ENCODE measurements at regions not wholly inside any gene's neighbourhood (a gene's known extent, or its start where the extent isn't known, plus 50 kb on each side); places are given as distances from the start of the nearest gene placed in this dataset.
A peak's percentile ranks its signal among the peaks of the same experiment; 100 is the strongest.
"Not testable (repeated sequence)": the region's sequence is repeated elsewhere in the genome, so short reads cannot be mapped to it uniquely, and the experiment has no call there.

GRCh38 chr18:76602191-76602590, 107.1 kb upstream of the ZNF516 start:
- peaks cover 0 to 6% (median 0%) of the 10 kb centered on the region in 5 donors for H3K27me3 Mint-ChIP-seq
- H3K9me3 Mint-ChIP-seq: no peaks in the 10 kb centered on the region
- no peak overlapping the region for H3K4me3 Mint-ChIP-seq
- POLR2A ChIA-PET: no interaction called here
- peaks cover 0 to 7% (median 2%) of the 10 kb centered on the region in 4 donors for H3K4me1 Mint-ChIP-seq
- no peak overlapping the region for H3K27ac Mint-ChIP-seq
- DNase-seq (no peak), ATAC-seq (no peak)
- H3K36me3 Mint-ChIP-seq: no peaks in the 10 kb centered on the region

GRCh38 chr18:76600076-76600475, 105.0 kb upstream of the ZNF516 start:
- H3K27me3 Mint-ChIP-seq, H3K4me3 Mint-ChIP-seq, H3K9me3 Mint-ChIP-seq, H3K36me3 Mint-ChIP-seq, H3K4me1 Mint-ChIP-seq, H3K27ac Mint-ChIP-seq, DNase-seq, POLR2A ChIA-PET, ATAC-seq: not testable (repeated sequence)

GRCh38 chr18:76594966-76595365, 99.9 kb upstream of the ZNF516 start:
- ATAC-seq (no peak), DNase-seq (no peak)
- H3K27ac Mint-ChIP-seq: no peak overlapping the region
- H3K4me3 Mint-ChIP-seq: no peak overlapping the region
- peaks cover 0 to 7% (median 2%) of the 10 kb centered on the region in 4 donors for H3K4me1 Mint-ChIP-seq
- POLR2A ChIA-PET: no interaction called here
- peaks cover 26 to 53% (median 36%) of the 10 kb centered on the region in 5 donors for H3K27me3 Mint-ChIP-seq
- H3K9me3 Mint-ChIP-seq: peaks cover 0 to 6% (median 0%) of the 10 kb centered on the region in 9 donors
- H3K36me3 Mint-ChIP-seq: peaks cover 0 to 5% (median 0%) of the 10 kb centered on the region in 3 donors

GRCh38 chr18:76593843-76594242, 98.8 kb upstream of the ZNF516 start:
- DNase-seq (no peak), ATAC-seq (no peak)
- H3K27ac Mint-ChIP-seq: no peak overlapping the region
- peaks cover 27 to 64% (median 41%) of the 10 kb centered on the region in 5 donors for H3K27me3 Mint-ChIP-seq
- H3K4me3 Mint-ChIP-seq: no peak overlapping the region
- H3K4me1 Mint-ChIP-seq: peaks cover 6 to 8% (median 7%) of the 10 kb centered on the region in 4 donors
- POLR2A ChIA-PET: no interaction called here
- peaks cover 0 to 6% (median 0%) of the 10 kb centered on the region in 9 donors for H3K9me3 Mint-ChIP-seq
- H3K36me3 Mint-ChIP-seq: peaks cover 0 to 5% (median 0%) of the 10 kb centered on the region in 3 donors

- Mint-ChIP-seq H3K27ac (peak overlapping the region in 1 of 10 donors; percentile 57), H3K4me3 (no peak overlapping the region), H3K4me1 (peaks cover 8 to 12% (median 11%) of the 10 kb centered on the region in 4 donors), H3K27me3 (peaks cover 27 to 71% (median 48%) of the 10 kb centered on the region in 5 donors), H3K36me3 (peaks cover 0 to 5% (median 0%) of the 10 kb centered on the region in 3 donors), H3K9me3 (peaks cover 0 to 6% (median 0%) of the 10 kb centered on the region in 9 donors)
- ATAC-seq (no peak), DNase-seq (no peak)
- POLR2A ChIA-PET: no interaction called here
These were observed 97.9 kb upstream of the ZNF516 start for GRCh38 chr18:76592981-76593381.

GRCh38 chr18:76592096-76592495, 97.1 kb upstream of the ZNF516 start:
- DNase-seq: no peak
- peaks cover 8 to 12% (median 11%) of the 10 kb centered on the region in 4 donors for H3K4me1 Mint-ChIP-seq
- peaks cover 24 to 71% (median 48%) of the 10 kb centered on the region in 5 donors for H3K27me3 Mint-ChIP-seq
- H3K4me3 Mint-ChIP-seq: no peak overlapping the region
- no peak overlapping the region for H3K27ac Mint-ChIP-seq
- POLR2A ChIA-PET: no interaction called here
- peaks cover 0 to 6% (median 0%) of the 10 kb centered on the region in 9 donors for H3K9me3 Mint-ChIP-seq
- peaks cover 0 to 5% (median 0%) of the 10 kb centered on the region in 3 donors for H3K36me3 Mint-ChIP-seq
- no peak for ATAC-seq

- peaks cover 8 to 12% (median 11%) of the 10 kb centered on the region in 4 donors for H3K4me1 Mint-ChIP-seq
- ATAC-seq (no peak), DNase-seq (no peak)
- peaks cover 0 to 5% (median 0%) of the 10 kb centered on the region in 3 donors for H3K36me3 Mint-ChIP-seq
- no peak overlapping the region for H3K27ac Mint-ChIP-seq
- POLR2A ChIA-PET: no interaction called here
- H3K9me3 Mint-ChIP-seq: peaks cover 0 to 6% (median 0%) of the 10 kb centered on the region in 9 donors
- no peak overlapping the region for H3K4me3 Mint-ChIP-seq
- H3K27me3 Mint-ChIP-seq: peaks cover 20 to 72% (median 45%) of the 10 kb centered on the region in 5 donors
These were observed 94.8 kb upstream of the ZNF516 start for GRCh38 chr18:76589866-76590265.

GRCh38 chr18:76589316-76589715, 94.3 kb upstream of the ZNF516 start:
- Mint-ChIP-seq H3K4me3 (peak overlapping the region in 8 of 10 donors; percentile 5 to 70 (median 54)), H3K27ac (no peak overlapping the region), H3K36me3 (peaks cover 0 to 5% (median 0%) of the 10 kb centered on the region in 3 donors), H3K9me3 (peaks cover 0 to 6% (median 0%) of the 10 kb centered on the region in 9 donors), H3K27me3 (peaks cover 16 to 67% (median 40%) of the 10 kb centered on the region in 5 donors), H3K4me1 (peaks cover 8 to 12% (median 11%) of the 10 kb centered on the region in 4 donors)
- ATAC-seq: no peak
- no peak for DNase-seq
- POLR2A ChIA-PET: no interaction called here

GRCh38 chr18:76588601-76589226, 93.7 kb upstream of the ZNF516 start:
- Mint-ChIP-seq H3K4me1 (peaks cover 8 to 12% (median 11%) of the 10 kb centered on the region in 4 donors), H3K27ac (peak overlapping the region in 1 of 10 donors; percentile 54), H3K9me3 (peaks cover 0 to 6% (median 0%) of the 10 kb centered on the region in 9 donors), H3K4me3 (peak overlapping the region; percentile 16 to 70 (median 48)), H3K27me3 (peaks cover 13 to 64% (median 40%) of the 10 kb centered on the region in 5 donors), H3K36me3 (peaks cover 0 to 5% (median 0%) of the 10 kb centered on the region in 3 donors)
- no peak for ATAC-seq
- POLR2A ChIA-PET: no interaction called here
- DNase-seq: no peak

GRCh38 chr18:76587879-76588271, 92.8 kb upstream of the ZNF516 start:
- Mint-ChIP-seq H3K4me3 (no peak overlapping the region), H3K27me3 (peaks cover 13 to 57% (median 38%) of the 10 kb centered on the region in 5 donors), H3K9me3 (peaks cover 0 to 6% (median 0%) of the 10 kb centered on the region in 9 donors), H3K27ac (no peak overlapping the region), H3K36me3 (peaks cover 0 to 5% (median 0%) of the 10 kb centered on the region in 3 donors), H3K4me1 (peaks cover 8 to 12% (median 11%) of the 10 kb centered on the region in 4 donors)
- POLR2A ChIA-PET: no interaction called here
- no peak for DNase-seq
- no peak for ATAC-seq

GRCh38 chr18:76587147-76587878, 92.3 kb upstream of the ZNF516 start:
- POLR2A ChIA-PET: no interaction called here
- Mint-ChIP-seq H3K4me1 (peaks cover 8 to 12% (median 11%) of the 10 kb centered on the region in 4 donors), H3K36me3 (peaks cover 0 to 5% (median 0%) of the 10 kb centered on the region in 3 donors), H3K4me3 (no peak overlapping the region), H3K9me3 (peaks cover 0 to 6% (median 0%) of the 10 kb centered on the region in 9 donors), H3K27me3 (peaks cover 9 to 52% (median 33%) of the 10 kb centered on the region in 5 donors), H3K27ac (no peak overlapping the region)
- ATAC-seq (no peak), DNase-seq (no peak)

- no peak for ATAC-seq
- no peak overlapping the region for H3K4me3 Mint-ChIP-seq
- H3K9me3 Mint-ChIP-seq: no peaks in the 10 kb centered on the region
- H3K27ac Mint-ChIP-seq: no peak overlapping the region
- POLR2A ChIA-PET: no interaction called here
- DNase-seq: no peak
- peaks cover 8 to 12% (median 11%) of the 10 kb centered on the region in 4 donors for H3K4me1 Mint-ChIP-seq
- H3K27me3 Mint-ChIP-seq: peaks cover 6 to 25% (median 18%) of the 10 kb centered on the region in 5 donors
- H3K36me3 Mint-ChIP-seq: no peaks in the 10 kb centered on the region
These were observed 89.6 kb upstream of the ZNF516 start for GRCh38 chr18:76584414-76585310.
